BJ (cell line): ENCODE measurements at regions not wholly inside any gene's neighbourhood (a gene's known extent, or its start where the extent isn't known, plus 50 kb on each side); places are given as distances from the start of the nearest gene placed in this dataset.

Experiments used
- CTCF ChIA-PET: fragments of 350-600 bp; formaldehyde crosslinking; extraction: SDS; loops from one replicate; lab custom pipeline; 2021; ENCODE audit warnings: antibody characterized with exemption, inconsistent platforms; lab: Yijun Ruan, JAX
- POLR2A ChIA-PET: fragments of 300-600 bp; sonication (Branson Sonifier 250); formaldehyde crosslinking; extraction: SDS; loops from one replicate; lab custom pipeline; 2021; ENCODE audit warnings: antibody characterized with exemption; lab: Charles Lee
- DNase-seq: peaks from one replicate; pipeline ENCODE4 v3.0.0-alpha.2; 2011; ENCODE audit warnings: low read depth
- H3K27me3 ChIP-seq: 2 replicates; pipeline ENCODE4 v1.6.0; 2011; ENCODE audit warnings: low read length; ENCODE audit not compliant: control insufficient read depth, insufficient read depth
- H3K36me3 ChIP-seq: 2 replicates; pipeline ENCODE4 v1.5.1; 2011; ENCODE audit warnings: low read length; ENCODE audit not compliant: control insufficient read depth, insufficient read depth
- H3K4me3 ChIP-seq: 2 replicates; pipeline ENCODE4 v1.5.1; 2011; ENCODE audit warnings: low read depth, mild to moderate bottlenecking, control low read depth, low read length
- TF ChIP-seq, protein P1 (sequence below): IDR thresholded peaks from 2 replicates; pipeline ENCODE4 v1.5.1; 2011; ENCODE audit warnings: low read depth, mild to moderate bottlenecking, control low read depth, inconsistent platforms, low read length, moderate library complexity; ENCODE audit not compliant: insufficient read depth

DNA sequence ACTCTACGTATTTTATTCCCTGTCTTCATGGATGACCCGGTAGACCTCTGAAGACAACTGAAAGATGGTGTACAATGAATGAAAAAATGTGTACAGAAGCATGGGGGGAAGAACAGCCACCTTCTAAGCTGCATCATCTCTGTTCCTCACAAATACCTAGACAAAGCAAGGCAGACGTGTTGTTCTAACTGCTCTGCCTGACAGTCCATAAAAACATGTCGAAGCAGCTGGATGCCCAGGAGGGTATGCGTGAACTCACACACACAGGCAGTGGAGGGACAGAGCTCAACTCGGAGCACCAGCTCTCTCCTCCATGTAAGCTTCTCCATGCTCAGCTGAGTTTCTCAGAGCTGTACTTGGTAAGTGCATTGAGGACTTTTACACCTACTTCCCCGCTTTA lies 327.4 kb downstream of the CTTN start:
- no peak for DNase-seq
- no peaks in the 10 kb centered on the region; the same call in 1 of the 2 replicates for H3K27me3 ChIP-seq
- ChIA-PET POLR2A (no interaction called here), CTCF (no interaction called here)
- no peaks in the 10 kb centered on the region for H3K36me3 ChIP-seq
- H3K4me3 ChIP-seq = no peak overlapping the region
- TF ChIP-seq, protein P1, sequence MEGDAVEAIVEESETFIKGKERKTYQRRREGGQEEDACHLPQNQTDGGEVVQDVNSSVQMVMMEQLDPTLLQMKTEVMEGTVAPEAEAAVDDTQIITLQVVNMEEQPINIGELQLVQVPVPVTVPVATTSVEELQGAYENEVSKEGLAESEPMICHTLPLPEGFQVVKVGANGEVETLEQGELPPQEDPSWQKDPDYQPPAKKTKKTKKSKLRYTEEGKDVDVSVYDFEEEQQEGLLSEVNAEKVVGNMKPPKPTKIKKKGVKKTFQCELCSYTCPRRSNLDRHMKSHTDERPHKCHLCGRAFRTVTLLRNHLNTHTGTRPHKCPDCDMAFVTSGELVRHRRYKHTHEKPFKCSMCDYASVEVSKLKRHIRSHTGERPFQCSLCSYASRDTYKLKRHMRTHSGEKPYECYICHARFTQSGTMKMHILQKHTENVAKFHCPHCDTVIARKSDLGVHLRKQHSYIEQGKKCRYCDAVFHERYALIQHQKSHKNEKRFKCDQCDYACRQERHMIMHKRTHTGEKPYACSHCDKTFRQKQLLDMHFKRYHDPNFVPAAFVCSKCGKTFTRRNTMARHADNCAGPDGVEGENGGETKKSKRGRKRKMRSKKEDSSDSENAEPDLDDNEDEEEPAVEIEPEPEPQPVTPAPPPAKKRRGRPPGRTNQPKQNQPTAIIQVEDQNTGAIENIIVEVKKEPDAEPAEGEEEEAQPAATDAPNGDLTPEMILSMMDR = no peak

DNA sequence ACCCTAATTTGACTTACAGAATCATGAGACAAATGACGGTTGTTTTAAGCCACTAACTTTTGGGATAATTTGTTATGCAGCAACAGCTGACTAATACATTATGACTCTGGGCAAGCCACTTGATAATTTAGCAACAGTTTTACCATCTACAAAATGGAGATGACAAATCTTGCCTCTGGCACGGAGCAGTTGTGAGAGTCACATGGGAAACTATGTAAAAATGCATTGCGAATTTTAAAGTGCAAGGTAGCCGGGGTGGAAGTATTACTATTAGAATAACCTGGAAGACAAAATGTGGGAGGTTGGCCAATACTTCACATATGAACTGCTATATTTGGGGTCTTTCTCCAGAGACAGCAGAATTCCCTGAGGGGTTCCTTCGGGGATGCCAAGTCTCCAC lies 328.7 kb downstream of the CTTN start:
- DNase-seq = no peak
- no peaks in the 10 kb centered on the region; the same call in 1 of the 2 replicates for H3K27me3 ChIP-seq
- H3K4me3 ChIP-seq = no peak overlapping the region
- ChIA-PET CTCF (no interaction called here), POLR2A (no interaction called here)
- TF ChIP-seq, protein P1 = no peak
- no peaks in the 10 kb centered on the region for H3K36me3 ChIP-seq

DNA sequence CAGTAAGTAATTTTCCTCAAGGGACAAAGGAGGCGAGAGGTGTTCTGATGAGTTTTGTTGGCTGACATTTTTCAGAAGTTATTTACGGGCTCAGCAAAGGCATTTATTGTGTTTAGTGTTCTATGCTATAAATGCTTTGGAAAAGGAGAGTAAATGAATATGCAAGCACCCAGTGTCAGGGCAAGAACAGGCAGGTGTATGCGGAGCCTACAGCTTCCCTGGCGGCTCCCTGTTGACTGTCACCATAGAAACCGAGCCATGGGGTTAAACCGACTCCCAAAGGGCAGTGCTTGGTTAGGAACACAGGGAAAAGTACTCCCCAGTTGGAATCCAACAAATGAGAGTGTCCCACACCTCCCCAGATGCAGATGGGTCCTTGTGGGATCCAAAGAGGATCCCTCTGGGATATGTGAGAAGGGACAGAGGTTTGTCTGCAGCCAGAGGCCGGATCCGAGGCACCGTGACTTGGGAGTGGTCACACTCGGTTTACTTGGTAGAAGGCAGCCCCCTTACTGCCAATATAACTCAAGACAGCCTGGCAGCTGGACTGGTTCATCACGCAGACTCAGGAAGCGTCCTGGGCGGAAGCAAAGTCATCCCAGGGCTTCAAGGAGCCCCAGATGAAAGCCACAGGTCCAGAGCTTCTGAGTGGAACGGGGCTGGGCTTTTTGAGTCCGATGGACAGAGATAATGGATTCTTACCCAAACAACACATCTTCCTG lies 329.7 kb downstream of the CTTN start:
- no peak overlapping the region for H3K4me3 ChIP-seq
- DNase-seq = no peak
- TF ChIP-seq, protein P1 = no peak
- CTCF ChIA-PET = no interaction called here
- no peaks in the 10 kb centered on the region for H3K36me3 ChIP-seq
- no peaks in the 10 kb centered on the region; the same call in 1 of the 2 replicates for H3K27me3 ChIP-seq
- POLR2A ChIA-PET = no interaction called here

DNA sequence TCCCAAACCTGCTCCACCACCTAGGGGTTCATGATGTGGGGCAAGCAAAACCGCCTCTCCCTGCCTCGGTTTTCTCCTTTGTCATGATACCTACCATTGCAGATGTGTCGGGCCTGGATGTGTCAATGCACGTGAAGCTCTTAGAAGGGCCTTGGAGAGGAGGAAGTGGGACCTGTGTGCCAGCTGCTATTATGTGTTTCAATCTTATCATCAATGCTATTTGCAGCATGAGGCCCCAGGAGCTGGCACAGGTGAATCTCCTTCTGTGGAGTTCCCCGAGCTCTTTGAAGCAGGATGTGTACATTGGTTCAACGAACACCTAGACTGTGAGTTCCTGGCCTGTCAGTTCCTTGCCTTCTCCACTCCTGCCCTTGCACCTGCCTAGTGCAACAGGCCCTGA lies 331.6 kb downstream of the CTTN start:
- no peaks in the 10 kb centered on the region for H3K36me3 ChIP-seq
- no peak overlapping the region for H3K4me3 ChIP-seq
- H3K27me3 ChIP-seq = no peaks in the 10 kb centered on the region; the same call in 1 of the 2 replicates
- CTCF ChIA-PET = no interaction called here
- POLR2A ChIA-PET = no interaction called here
- no peak for DNase-seq
- TF ChIP-seq, protein P1 = no peak

DNA sequence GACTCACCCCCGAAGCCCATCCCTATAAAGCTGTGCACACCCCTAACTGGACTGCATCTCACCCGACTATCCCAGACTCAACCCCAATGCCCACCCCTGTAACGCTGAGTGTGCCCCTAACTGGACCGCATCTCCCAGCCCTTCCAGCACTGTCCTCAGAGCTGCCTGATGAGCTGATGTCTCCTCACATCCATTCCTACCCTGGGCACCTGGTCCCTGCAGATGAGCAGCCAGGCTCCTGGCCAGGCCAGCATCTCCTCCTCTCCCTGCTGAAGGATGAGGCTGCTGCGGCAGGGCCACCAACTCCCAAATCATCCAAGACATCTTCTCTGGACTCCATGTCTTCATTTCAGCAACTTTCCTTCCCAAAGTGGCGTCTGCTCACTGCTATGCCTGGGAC lies 332.1 kb downstream of the CTTN start:
- TF ChIP-seq, protein P1 = no peak
- H3K4me3 ChIP-seq = no peak overlapping the region
- no peak for DNase-seq
- H3K27me3 ChIP-seq = no peaks in the 10 kb centered on the region; the same call in 1 of the 2 replicates
- ChIA-PET POLR2A (no interaction called here), CTCF (no interaction called here)
- no peaks in the 10 kb centered on the region for H3K36me3 ChIP-seq
